CD14-positive monocyte (primary cell): ENCODE measurements at regions not wholly inside any gene's neighbourhood (a gene's known extent, or its start where the extent isn't known, plus 50 kb on each side); places are given as distances from the start of the nearest gene placed in this dataset.

Experiments
- DNase-seq, 3 donors: peaks; one replicate each; pipeline ENCODE4 v3.0.0-alpha.2; 2011 to 2022
- H2AFZ ChIP-seq: 2 replicates; pipeline ENCODE4 v1.6.0; 2012; ENCODE audit warnings: mild to moderate bottlenecking, low read depth, low read length, inconsistent platforms; ENCODE audit not compliant: insufficient read depth, poor library complexity, severe bottlenecking
- H3K27ac ChIP-seq, 2 donors: 1 replicate in 1 of 2; 2 replicates in 1 of 2; pipeline ENCODE4 v1.5.1; 2012 to 2013; ENCODE audit warnings: low read length in 2 of 2, control low read depth in 1 of 2, inconsistent platforms in 1 of 2, low read depth in 1 of 2, mild to moderate bottlenecking in 1 of 2
- H3K27me3 ChIP-seq, 2 donors: one replicate each; pipeline versions ENCODE4 v1.6.0 to v1.6.1; 2011 to 2013; ENCODE audit warnings: low read length in 2 of 2; ENCODE audit not compliant: control insufficient read depth in 2 of 2, insufficient read depth in 2 of 2
- H3K36me3 ChIP-seq, 2 donors: replicated peaks in 1 of 2; 1 replicate in 1 of 2; 2 replicates in 1 of 2; pipeline versions ENCODE4 v1.5.1 to v1.6.1; 2012 to 2013; ENCODE audit warnings: low read length in 2 of 2, control low read depth in 1 of 2, inconsistent platforms in 1 of 2, mild to moderate bottlenecking in 1 of 2; ENCODE audit not compliant: insufficient read depth in 2 of 2, control insufficient read depth in 1 of 2
- H3K4me1 ChIP-seq, 2 donors: 1 replicate in 1 of 2; 2 replicates in 1 of 2; pipeline versions ENCODE4 v1.5.1 to v1.6.1; 2012 to 2013; ENCODE audit warnings: low read length in 2 of 2, control low read depth in 1 of 2, inconsistent platforms in 1 of 2, mild to moderate bottlenecking in 1 of 2, moderate library complexity in 1 of 2; ENCODE audit not compliant: insufficient read depth in 2 of 2, control insufficient read depth in 1 of 2
- H3K4me2 ChIP-seq: replicated peaks from 2 replicates; pipeline ENCODE3; 2012; ENCODE audit warnings: low read length, moderate library complexity, mild to moderate bottlenecking; ENCODE audit not compliant: poor library complexity, severe bottlenecking; ENCODE audit errors: extremely low read depth
- H3K4me3 ChIP-seq, 3 experiments: fragments of 200-600 bp in 1 of 3; sonication (generic) in 1 of 3; replicated peaks in 1 of 3; 1 replicate in 2 of 3; 2 replicates in 1 of 3; pipeline ENCODE4 v1.5.1; 2011 to 2013; ENCODE audit warnings: low read length in 3 of 3, mild to moderate bottlenecking in 3 of 3, control low read depth in 2 of 3, low read depth in 2 of 3, inconsistent platforms in 1 of 3, moderate library complexity in 1 of 3
- H3K79me2 ChIP-seq: 2 replicates; pipeline ENCODE4 v1.6.0; 2012; ENCODE audit warnings: mild to moderate bottlenecking, control low read depth, inconsistent platforms, low read length, moderate library complexity; ENCODE audit not compliant: insufficient read depth
- H3K9ac ChIP-seq: 2 replicates; pipeline ENCODE4 v1.6.0; 2017; ENCODE audit warnings: low read length, mild to moderate bottlenecking; ENCODE audit not compliant: insufficient read depth, poor library complexity, severe bottlenecking
- H3K9me3 ChIP-seq, 2 donors: replicated peaks in 1 of 2; 1 replicate in 1 of 2; 2 replicates in 1 of 2; pipeline versions ENCODE4 v1.5.1 to v1.6.1; 2012 to 2013; ENCODE audit warnings: low read length in 2 of 2, control low read depth in 1 of 2; ENCODE audit not compliant: control insufficient read depth in 1 of 2, insufficient read depth in 1 of 2
- H4K20me1 ChIP-seq: 2 replicates; pipeline ENCODE4 v1.6.0; 2012; ENCODE audit warnings: mild to moderate bottlenecking, low read length, control low read depth, moderate library complexity; ENCODE audit not compliant: insufficient read depth
- H3K27ac Mint-ChIP-seq, 7 donors: one replicate each; pipeline ENCODE4 v1.8.0; 2020; ENCODE audit warnings: mild to moderate bottlenecking in 7 of 7, mixed read lengths in 7 of 7, moderate library complexity in 6 of 7, inconsistent platforms in 2 of 7
- H3K27me3 Mint-ChIP-seq, 3 donors: one replicate each; pipeline ENCODE4 v1.8.0; 2021 to 2022; ENCODE audit warnings: low read depth in 3 of 3, mild to moderate bottlenecking in 3 of 3, mixed read lengths in 3 of 3, moderate library complexity in 3 of 3, inconsistent platforms in 1 of 3
- H3K36me3 Mint-ChIP-seq, 2 donors: one replicate each; pipeline ENCODE4 v1.8.0; 2020; ENCODE audit warnings: mixed read lengths in 2 of 2, inconsistent platforms in 1 of 2, mild to moderate bottlenecking in 1 of 2
- H3K4me1 Mint-ChIP-seq: one replicate; pipeline ENCODE4 v1.8.0; 2020; ENCODE audit warnings: mild to moderate bottlenecking, mixed read lengths
- H3K4me3 Mint-ChIP-seq, 2 donors: one replicate each; pipeline ENCODE4 v1.8.0; 2020; ENCODE audit warnings: mild to moderate bottlenecking in 2 of 2, mixed read lengths in 2 of 2, moderate library complexity in 1 of 2
- H3K9me3 Mint-ChIP-seq, 7 donors: one replicate each; pipeline ENCODE4 v1.8.0; 2020 to 2022; ENCODE audit warnings: mixed read lengths in 7 of 7, mild to moderate bottlenecking in 6 of 7, moderate library complexity in 6 of 7, inconsistent platforms in 2 of 7
- WGBS: methylation state at CpG from one replicate; pipeline ENCODE4 v1.1.5; 2013; ENCODE audit warnings: missing lambda C conversion rate; ENCODE audit not compliant: insufficient coverage; 5-methylcytosine and 5-hydroxymethylcytosine counted together
- intact Hi-C, 2 donors: fragments of 100-400 bp; cut with micrococcal nuclease; formaldehyde crosslinking; loops; one replicate each; pipeline versions ENCODE4 v1.15.0 to v1.15.1; 2023
- TF ChIP-seq, protein P1 (sequence below): fragments of 200-600 bp; IDR thresholded peaks from one replicate; pipeline ENCODE4 v1.8.0; 2022; ENCODE audit warnings: antibody characterized with exemption, mild to moderate bottlenecking

DNA sequence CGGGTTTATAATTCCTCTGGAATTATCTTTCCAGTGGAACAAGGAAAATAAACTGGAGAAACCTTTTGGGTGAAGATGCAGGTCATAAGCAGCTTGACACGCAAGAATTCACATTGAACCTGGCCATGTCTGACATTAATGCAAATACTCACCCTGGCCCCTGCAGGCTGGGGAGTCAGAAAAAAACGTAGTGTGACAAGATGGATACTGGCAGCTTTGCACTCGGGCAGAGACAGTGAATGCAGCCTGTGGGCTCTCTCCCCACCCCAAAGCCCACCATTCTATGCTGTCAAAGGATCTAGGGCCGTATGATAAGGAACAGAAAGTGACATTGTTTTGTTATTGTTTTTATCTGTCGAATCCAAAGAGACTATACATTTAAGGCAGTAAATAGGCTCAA, 223.1 kb downstream of the RBM43 start:
- no peak overlapping the region for H3K27ac ChIP-seq
- H3K4me2 ChIP-seq: no peak overlapping the region
- no peak overlapping the region for H3K27ac Mint-ChIP-seq
- no peaks in the 10 kb centered on the region for H3K27me3 Mint-ChIP-seq
- WGBS: 90% methylated on average over 4 of the region's 6 CpGs
- H3K36me3 Mint-ChIP-seq: no peaks in the 10 kb centered on the region
- H3K36me3 ChIP-seq: no peaks in the 10 kb centered on the region
- H3K4me3 Mint-ChIP-seq: no peak overlapping the region
- no peaks in the 10 kb centered on the region for H3K79me2 ChIP-seq
- no peaks in the 10 kb centered on the region for H3K9me3 ChIP-seq
- peaks cover 0 to 7% (median 2%) of the 10 kb centered on the region in 7 donors for H3K9me3 Mint-ChIP-seq
- no peak overlapping the region for H3K4me3 ChIP-seq
- TF ChIP-seq, protein P1, sequence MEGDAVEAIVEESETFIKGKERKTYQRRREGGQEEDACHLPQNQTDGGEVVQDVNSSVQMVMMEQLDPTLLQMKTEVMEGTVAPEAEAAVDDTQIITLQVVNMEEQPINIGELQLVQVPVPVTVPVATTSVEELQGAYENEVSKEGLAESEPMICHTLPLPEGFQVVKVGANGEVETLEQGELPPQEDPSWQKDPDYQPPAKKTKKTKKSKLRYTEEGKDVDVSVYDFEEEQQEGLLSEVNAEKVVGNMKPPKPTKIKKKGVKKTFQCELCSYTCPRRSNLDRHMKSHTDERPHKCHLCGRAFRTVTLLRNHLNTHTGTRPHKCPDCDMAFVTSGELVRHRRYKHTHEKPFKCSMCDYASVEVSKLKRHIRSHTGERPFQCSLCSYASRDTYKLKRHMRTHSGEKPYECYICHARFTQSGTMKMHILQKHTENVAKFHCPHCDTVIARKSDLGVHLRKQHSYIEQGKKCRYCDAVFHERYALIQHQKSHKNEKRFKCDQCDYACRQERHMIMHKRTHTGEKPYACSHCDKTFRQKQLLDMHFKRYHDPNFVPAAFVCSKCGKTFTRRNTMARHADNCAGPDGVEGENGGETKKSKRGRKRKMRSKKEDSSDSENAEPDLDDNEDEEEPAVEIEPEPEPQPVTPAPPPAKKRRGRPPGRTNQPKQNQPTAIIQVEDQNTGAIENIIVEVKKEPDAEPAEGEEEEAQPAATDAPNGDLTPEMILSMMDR: no peak
- DNase-seq: no peak
- no peak overlapping the region for H3K9ac ChIP-seq
- H2AFZ ChIP-seq: no peak overlapping the region
- intact Hi-C loops: no loop called here
- H4K20me1 ChIP-seq: no peaks in the 10 kb centered on the region
- H3K4me1 Mint-ChIP-seq: no peaks in the 10 kb centered on the region
- no peaks in the 10 kb centered on the region for H3K4me1 ChIP-seq
- H3K27me3 ChIP-seq: no peaks in the 10 kb centered on the region

DNA sequence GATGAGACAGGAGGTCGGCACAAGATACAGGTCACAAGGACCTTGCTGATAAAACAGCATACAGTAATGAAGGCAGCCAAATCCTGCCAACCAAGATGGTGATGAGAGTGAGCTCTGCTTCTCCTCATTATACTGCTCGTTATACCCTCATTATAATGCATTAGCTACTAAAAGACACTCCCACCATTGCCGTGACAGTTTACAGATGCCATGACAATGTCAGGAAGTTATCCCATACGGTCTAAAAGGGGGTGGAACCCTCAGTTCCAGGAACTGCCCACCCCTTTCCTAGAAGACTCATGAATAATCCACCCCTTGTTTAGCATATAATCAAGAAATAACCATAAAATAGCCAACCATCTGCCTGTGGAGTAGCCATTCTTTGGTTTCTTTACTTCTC, 224.2 kb downstream of the RBM43 start:
- no peaks in the 10 kb centered on the region for H3K79me2 ChIP-seq
- Mint-ChIP-seq H3K27me3 (no peaks in the 10 kb centered on the region), H3K27ac (peak overlapping the region in 1 of 7 donors; percentile 42), H3K4me1 (no peaks in the 10 kb centered on the region), H3K36me3 (no peaks in the 10 kb centered on the region), H3K4me3 (no peak overlapping the region), H3K9me3 (peaks cover 0 to 7% (median 2%) of the 10 kb centered on the region in 7 donors)
- H4K20me1 ChIP-seq: no peaks in the 10 kb centered on the region
- no peaks in the 10 kb centered on the region for H3K9me3 ChIP-seq
- H3K36me3 ChIP-seq: no peaks in the 10 kb centered on the region
- H2AFZ ChIP-seq: no peak overlapping the region
- H3K27me3 ChIP-seq: no peaks in the 10 kb centered on the region
- 83% methylated on average over 3 of the region's 4 CpGs for WGBS
- H3K9ac ChIP-seq: no peak overlapping the region
- H3K27ac ChIP-seq: no peak overlapping the region
- H3K4me1 ChIP-seq: no peaks in the 10 kb centered on the region
- no peak overlapping the region for H3K4me2 ChIP-seq
- intact Hi-C loops: no loop called here
- no peak overlapping the region for H3K4me3 ChIP-seq
- DNase-seq: no peak
- TF ChIP-seq, protein P1: no peak
